SK-N-SH (cell line): ENCODE measurements at regions not wholly inside any gene's neighbourhood (a gene's known extent, or its start where the extent isn't known, plus 50 kb on each side); places are given as distances from the start of the nearest gene placed in this dataset.
A peak's percentile ranks its signal among the peaks of the same experiment; 100 is the strongest.

Experiments
- CTCF ChIA-PET: fragments of 300-600, 350-600 bp; formaldehyde crosslinking; extraction: SDS; loops from one replicate; lab custom pipeline; 2021; lab: Yijun Ruan, JAX
- POLR2A ChIA-PET: fragments of 350-600 bp; sonication (Branson Sonifier 250); formaldehyde crosslinking; extraction: SDS; loops from one replicate; lab custom pipeline; 2020; ENCODE audit warnings: antibody characterized with exemption, inconsistent platforms; lab: Yijun Ruan, JAX
- DNase-seq: peaks from one replicate; pipeline ENCODE4 v3.0.0; 2012
- H2AFZ ChIP-seq: fragments of 200-600 bp; sonication (generic); 2 replicates; pipeline ENCODE4 v1.8.1; 2016; ENCODE audit warnings: antibody characterized with exemption, mild to moderate bottlenecking, low read depth
- H3F3A ChIP-seq: fragments of 200-600 bp; sonication (generic); replicated peaks from 2 replicates; pipeline ENCODE3; 2016; ENCODE audit warnings: antibody characterized with exemption, mild to moderate bottlenecking; ENCODE audit not compliant: insufficient read depth
- H3K27ac ChIP-seq, 2 experiments: fragments of 200-500 bp in 1 of 2; fragments of 200-600 bp in 1 of 2; sonication (Bioruptor generic) in 1 of 2; sonication (generic), shearing (Covaris generic) in 1 of 2; 2 replicates each; pipeline versions ENCODE4 v1.5.1 to v1.6.1; 2014 to 2016; ENCODE audit warnings: low read depth in 2 of 2, inconsistent platforms in 1 of 2, low read length in 1 of 2, mild to moderate bottlenecking in 1 of 2, mixed read lengths in 1 of 2
- H3K27me3 ChIP-seq: fragments of 200-600 bp; sonication (generic), shearing (Covaris generic); 2 replicates; pipeline ENCODE4 v1.6.1; 2016; ENCODE audit warnings: mixed run types; ENCODE audit not compliant: insufficient read depth
- H3K36me3 ChIP-seq, 2 experiments: fragments of 200-500 bp in 1 of 2; fragments of 200-600 bp in 1 of 2; sonication (Bioruptor generic) in 1 of 2; sonication (generic) in 1 of 2; replicated peaks in 1 of 2; 2 replicates each; pipeline versions ENCODE3 to v1.5.1; 2014 to 2016; ENCODE audit warnings: low read length in 1 of 2, mild to moderate bottlenecking in 1 of 2; ENCODE audit not compliant: insufficient read depth in 2 of 2, control insufficient read depth in 1 of 2
- H3K4me1 ChIP-seq, 2 experiments: fragments of 200-500 bp in 1 of 2; fragments of 200-600 bp in 1 of 2; sonication (Bioruptor generic) in 1 of 2; sonication (generic), shearing (Covaris generic) in 1 of 2; 2 replicates each; pipeline versions ENCODE4 v1.5.1 to v1.6.1; 2014 to 2016; ENCODE audit warnings: low read depth in 1 of 2, low read length in 1 of 2, mixed run types in 1 of 2; ENCODE audit not compliant: insufficient read depth in 2 of 2, control insufficient read depth in 1 of 2
- H3K4me2 ChIP-seq: fragments of 200-600 bp; sonication (generic), shearing (Covaris generic); 2 replicates; pipeline ENCODE4 v1.6.1; 2017; ENCODE audit warnings: mixed run types
- H3K4me3 ChIP-seq, 2 experiments: fragments of 200-500 bp in 1 of 2; fragments of 200-600 bp in 1 of 2; sonication (Bioruptor generic) in 1 of 2; sonication (generic), shearing (Covaris generic) in 1 of 2; 2 replicates each; pipeline versions ENCODE4 v1.5.1 to v1.8.1; 2014 to 2016; ENCODE audit warnings: low read depth in 2 of 2, inconsistent platforms in 1 of 2, low read length in 1 of 2, mild to moderate bottlenecking in 1 of 2, mixed read lengths in 1 of 2, moderate library complexity in 1 of 2
- H3K79me2 ChIP-seq: fragments of 200-600 bp; sonication (generic); 2 replicates; pipeline ENCODE4 v1.8.1; 2017; ENCODE audit warnings: mild to moderate bottlenecking; ENCODE audit not compliant: insufficient read depth
- H3K9ac ChIP-seq: fragments of 200-600 bp; sonication (generic); 2 replicates; pipeline ENCODE4 v1.6.1; 2017; ENCODE audit warnings: mixed run types
- H3K9me2 ChIP-seq: fragments of 200-600 bp; sonication (generic); 2 replicates; pipeline ENCODE4 v1.6.1; 2017; ENCODE audit warnings: mixed run types
- H3K9me3 ChIP-seq: fragments of 200-600 bp; sonication (generic); 2 replicates; pipeline ENCODE4 v1.6.1; 2017; ENCODE audit warnings: mixed run types, mild to moderate bottlenecking, moderate library complexity
- H4K20me1 ChIP-seq: fragments of 200-600 bp; sonication (generic); 2 replicates; pipeline ENCODE4 v1.6.1; 2017; ENCODE audit warnings: mild to moderate bottlenecking, mixed run types; ENCODE audit not compliant: insufficient read depth
- CTCF ChIP-seq: fragments of 200-600 bp; sonication (generic); IDR thresholded peaks from 2 replicates; pipeline ENCODE4 v1.6.1; 2017; ENCODE audit warnings: antibody characterized with exemption, mild to moderate bottlenecking, moderate library complexity
- MXI1 ChIP-seq: IDR thresholded peaks from 2 replicates; pipeline ENCODE4 v1.6.1; 2012; ENCODE audit warnings: mild to moderate bottlenecking, low read depth, low read length, improper control_type of control experiment
- NRF1 ChIP-seq: IDR thresholded peaks from 2 replicates; pipeline ENCODE4 v1.6.1; 2012; ENCODE audit warnings: low read depth, mild to moderate bottlenecking, low read length
- POLR2AphosphoS5 ChIP-seq: IDR thresholded peaks from 2 replicates; pipeline ENCODE4 v1.6.1; 2012; ENCODE audit warnings: low read depth, low read length
- RAD21 ChIP-seq: IDR thresholded peaks from 2 replicates; pipeline ENCODE4 v1.6.1; 2012; ENCODE audit warnings: mild to moderate bottlenecking, low read length
- REST ChIP-seq: IDR thresholded peaks from 2 replicates; pipeline ENCODE4 v1.6.1; 2012; ENCODE audit warnings: mild to moderate bottlenecking, low read depth, low read length, moderate library complexity
- RXRA ChIP-seq: IDR thresholded peaks from 2 replicates; pipeline ENCODE4 v1.4.0; 2012; ENCODE audit warnings: low read depth, mild to moderate bottlenecking, borderline replicate concordance
- SIN3A ChIP-seq: IDR thresholded peaks from 2 replicates; pipeline ENCODE4 v1.6.1; 2012; ENCODE audit warnings: low read depth, mild to moderate bottlenecking, low read length, moderate library complexity, borderline replicate concordance
- SMC3 ChIP-seq: IDR thresholded peaks from 2 replicates; pipeline ENCODE4 v1.6.1; 2012; ENCODE audit warnings: low read depth, low read length, improper control_type of control experiment
- USF1 ChIP-seq: IDR thresholded peaks from 2 replicates; pipeline ENCODE4 v1.4.0; 2012; ENCODE audit warnings: low read depth, borderline replicate concordance
- YY1 ChIP-seq: IDR thresholded peaks from 2 replicates; pipeline ENCODE4 v1.4.0; 2012; ENCODE audit warnings: low read depth, mild to moderate bottlenecking
- WGBS: methylation state at CpG from one replicate; pipeline ENCODE4 v1.1.6; 2017; ENCODE audit warnings: low lambda C conversion rate; 5-methylcytosine and 5-hydroxymethylcytosine counted together

GRCh38 chr12:113604666-113605065 lies 133.0 kb upstream of the LHX5 start:
- Histone ChIP-seq H3K27me3 (no peaks in the 10 kb centered on the region), H3K9me3 (no peaks in the 10 kb centered on the region), H3K9ac (no peak overlapping the region), H3K27ac (no peak overlapping the region), H3K79me2 (no peaks in the 10 kb centered on the region), H3K4me3 (no peak overlapping the region), H3K4me1 (no peaks in the 10 kb centered on the region), H3K36me3 (no peaks in the 10 kb centered on the region), H4K20me1 (no peaks in the 10 kb centered on the region), H2AFZ (no peak overlapping the region), H3K9me2 (no peaks in the 10 kb centered on the region), H3K4me2 (no peak overlapping the region), H3F3A (no peaks in the 10 kb centered on the region)
- ChIA-PET CTCF (no interaction called here), POLR2A (no interaction called here)
- no peak for DNase-seq
- TF ChIP-seq RXRA (no peak), NRF1 (no peak), YY1 (no peak), CTCF (no peak)

- TF ChIP-seq CTCF, result no peak
- TF ChIP-seq SIN3A, result no peak
- no peak for TF ChIP-seq POLR2AphosphoS5
- no peak for TF ChIP-seq SMC3
- TF ChIP-seq RAD21, result no peak
- no peak for TF ChIP-seq MXI1
- TF ChIP-seq REST, result peak; percentile 94
- no peak for TF ChIP-seq USF1
- no peak overlapping the region for H2AFZ ChIP-seq
- H3K9me2 ChIP-seq, result no peaks in the 10 kb centered on the region
- no peaks in the 10 kb centered on the region for H4K20me1 ChIP-seq
- no peaks in the 10 kb centered on the region for H3K36me3 ChIP-seq
- H3K27me3 ChIP-seq, result no peaks in the 10 kb centered on the region
- no peaks in the 10 kb centered on the region for H3K9me3 ChIP-seq
- no peaks in the 10 kb centered on the region for H3K4me1 ChIP-seq
- no peak overlapping the region for H3K4me2 ChIP-seq
- H3K27ac ChIP-seq, result no peak overlapping the region
- ChIA-PET CTCF (interaction anchor here (0.7 kb wide), 1 partner anchor 17 kb away, joined by 3 read pairs; no protein-coding TSS in a partner anchor), POLR2A (no interaction called here)
- H3K79me2 ChIP-seq, result no peaks in the 10 kb centered on the region
- H3K9ac ChIP-seq, result no peak overlapping the region
- no peak for DNase-seq
- 11% methylated on average over 3 of the region's 3 CpGs for WGBS
- no peak overlapping the region for H3K4me3 ChIP-seq
- no peaks in the 10 kb centered on the region for H3F3A ChIP-seq
Measured at GRCh38 chr12:113601656-113602263, 130.1 kb upstream of the LHX5 start.
